GM10248 (cell line): ENCODE measurements at regions not wholly inside any gene's neighbourhood (a gene's known extent, or its start where the extent isn't known, plus 50 kb on each side); places are given as distances from the start of the nearest gene placed in this dataset.
"Not testable (repeated sequence)": the region's sequence is repeated elsewhere in the genome, so short reads cannot be mapped to it uniquely, and the experiment has no call there.

Experiments
- CTCF ChIA-PET: fragments of 300-600 bp; sonication (Branson Sonifier 250); formaldehyde crosslinking; extraction: SDS; loops from one replicate; lab custom pipeline; 2021; ENCODE audit warnings: antibody characterized with exemption; lab: Yijun Ruan, JAX
- POLR2A ChIA-PET: fragments of 350-650 bp; sonication (Branson Sonifier 250); formaldehyde crosslinking; extraction: SDS; loops from one replicate; lab custom pipeline; 2020; ENCODE audit warnings: antibody characterized with exemption; lab: Yijun Ruan, JAX
- DNase-seq: peaks from one replicate; pipeline ENCODE4 v3.0.0; 2012; ENCODE audit errors: extremely low spot score
- CTCF ChIP-seq: IDR thresholded peaks from 2 replicates; pipeline ENCODE4 v1.5.1; 2012; ENCODE audit warnings: mild to moderate bottlenecking, low read depth; ENCODE audit errors: extremely low read depth, missing control alignments, control extremely low read depth

GRCh38 chr14:37890095-37890494, 294.7 kb downstream of the TTC6 start:
- TF ChIP-seq CTCF: no peak
- no peak for DNase-seq
- ChIA-PET POLR2A (no interaction called here), CTCF (interaction anchor here (2.7 kb wide), 1 partner anchor 12 kb away, joined by 8 read pairs; no protein-coding TSS in a partner anchor)

DNA sequence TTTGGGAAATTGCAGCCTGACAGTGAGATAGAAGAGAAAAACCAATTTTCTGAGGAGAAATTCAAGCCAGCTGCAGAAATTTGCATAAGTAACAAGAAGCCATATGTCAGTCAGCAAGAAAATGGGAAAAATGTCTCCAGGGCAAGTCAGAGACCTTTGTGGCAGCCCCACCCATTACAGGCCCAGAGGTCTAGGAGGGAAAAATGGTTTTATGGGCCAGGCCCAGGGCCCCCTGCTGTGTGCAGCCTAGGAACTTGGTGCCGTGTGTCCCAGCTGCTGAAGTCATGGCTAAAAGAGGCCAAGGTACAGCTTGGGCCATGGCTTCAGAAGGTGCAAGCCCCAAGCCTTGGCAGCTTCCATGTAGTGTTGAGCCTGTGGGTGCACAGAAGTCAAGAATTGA, 296.1 kb downstream of the TTC6 start:
- POLR2A ChIA-PET, CTCF ChIA-PET, DNase-seq: not testable (repeated sequence)

DNA sequence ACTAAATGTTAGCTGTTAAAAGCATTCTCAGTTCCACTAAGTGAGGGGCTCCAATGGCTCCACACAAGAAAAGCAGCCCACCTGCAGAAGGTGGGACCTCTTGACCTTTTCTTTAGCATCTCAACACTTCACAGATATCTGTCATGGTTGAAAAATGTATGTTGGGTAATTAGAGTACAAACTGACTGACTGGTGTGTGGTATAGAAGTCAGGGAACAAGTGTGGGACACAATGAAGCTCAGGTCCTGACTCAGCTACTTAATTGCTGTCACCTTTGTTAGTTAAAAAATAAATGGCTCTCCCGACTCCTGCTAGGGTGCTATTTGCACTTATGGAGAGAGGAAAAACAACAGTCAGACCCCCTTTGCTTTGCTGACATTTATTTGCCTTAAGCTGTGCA, 299.0 kb downstream of the TTC6 start:
- ChIA-PET CTCF (interaction anchor here (1.3 kb wide), 1 partner anchor 15 kb away, joined by 3 read pairs; no protein-coding TSS in a partner anchor), POLR2A (no interaction called here)
- no peak for TF ChIP-seq CTCF
- no peak for DNase-seq

GRCh38 chr14:37899365-37899764, 303.9 kb downstream of the TTC6 start:
- CTCF ChIA-PET: interaction anchor here (1.0 kb wide), 2 partner anchors 12 to 16 kb away, joined by 3 read pairs; no protein-coding TSS in a partner anchor
- no peak for DNase-seq
- POLR2A ChIA-PET: no interaction called here
- TF ChIP-seq CTCF: no peak

- DNase-seq: no peak
- ChIA-PET CTCF (no interaction called here), POLR2A (no interaction called here)
- TF ChIP-seq CTCF: no peak
These were observed 305.1 kb downstream of the TTC6 start for GRCh38 chr14:37900561-37900960.

GRCh38 chr14:37901978-37902377, 305.7 kb upstream of the SSTR1 start:
- POLR2A ChIA-PET: no interaction called here
- no peak for DNase-seq
- TF ChIP-seq CTCF: no peak
- CTCF ChIA-PET: interaction anchor here (1.2 to 2.0 kb wide), 5 partner anchors 9 to 1113 kb away, joined by 3 to 9 read pairs (median 5); no protein-coding TSS in a partner anchor

DNA sequence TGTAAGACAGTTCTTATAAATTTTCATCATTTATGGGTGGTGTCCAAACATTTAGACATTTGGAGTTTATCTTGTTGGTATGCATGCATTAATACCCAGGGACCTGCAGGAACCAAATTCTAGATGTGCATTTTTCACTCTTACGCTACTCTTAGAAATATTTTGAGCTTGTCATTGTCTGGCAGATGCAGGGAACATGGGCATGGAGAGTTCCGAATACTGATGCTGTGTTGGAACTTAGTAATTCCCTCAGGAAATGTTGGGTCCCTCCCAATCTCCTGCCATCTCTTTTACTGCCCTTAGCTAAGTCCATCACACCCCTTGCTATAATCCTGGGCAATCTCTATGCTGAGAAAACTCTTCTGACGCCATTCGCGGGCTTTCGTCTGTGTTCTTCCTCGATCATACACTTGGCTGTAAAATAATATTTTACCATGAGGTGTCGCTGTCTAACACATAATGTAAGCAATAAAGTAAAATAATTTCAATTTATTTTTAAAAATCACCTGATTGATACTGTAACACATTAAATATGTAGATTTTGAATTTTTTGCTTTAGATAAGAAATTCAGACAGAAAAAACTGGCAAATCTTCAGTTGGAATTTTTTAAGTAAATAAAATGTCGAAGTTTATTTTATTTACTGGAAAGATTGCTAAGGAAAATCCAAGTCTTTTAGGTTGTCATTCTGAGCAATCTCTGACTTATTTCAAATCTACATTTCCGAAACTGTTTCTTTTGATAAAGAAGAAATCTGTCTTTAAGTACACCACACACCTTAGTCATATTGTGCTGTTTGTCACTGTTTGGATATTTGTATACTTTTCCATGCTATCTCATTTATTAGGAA, 304.1 kb upstream of the SSTR1 start:
- peak; percentile 46 for TF ChIP-seq CTCF
- DNase-seq: peak; percentile 14
- ChIA-PET POLR2A (no interaction called here), CTCF (interaction anchor here (0.6 to 2.0 kb wide), 10 partner anchors 11 to 1113 kb away, joined by 3 to 9 read pairs (median 4); no protein-coding TSS in a partner anchor)
